ENCODE measurements at regions not wholly inside any gene's neighbourhood (a gene's known extent, or its start where the extent isn't known, plus 50 kb on each side); places are given as distances from the start of the nearest gene placed in this dataset.

DNA sequence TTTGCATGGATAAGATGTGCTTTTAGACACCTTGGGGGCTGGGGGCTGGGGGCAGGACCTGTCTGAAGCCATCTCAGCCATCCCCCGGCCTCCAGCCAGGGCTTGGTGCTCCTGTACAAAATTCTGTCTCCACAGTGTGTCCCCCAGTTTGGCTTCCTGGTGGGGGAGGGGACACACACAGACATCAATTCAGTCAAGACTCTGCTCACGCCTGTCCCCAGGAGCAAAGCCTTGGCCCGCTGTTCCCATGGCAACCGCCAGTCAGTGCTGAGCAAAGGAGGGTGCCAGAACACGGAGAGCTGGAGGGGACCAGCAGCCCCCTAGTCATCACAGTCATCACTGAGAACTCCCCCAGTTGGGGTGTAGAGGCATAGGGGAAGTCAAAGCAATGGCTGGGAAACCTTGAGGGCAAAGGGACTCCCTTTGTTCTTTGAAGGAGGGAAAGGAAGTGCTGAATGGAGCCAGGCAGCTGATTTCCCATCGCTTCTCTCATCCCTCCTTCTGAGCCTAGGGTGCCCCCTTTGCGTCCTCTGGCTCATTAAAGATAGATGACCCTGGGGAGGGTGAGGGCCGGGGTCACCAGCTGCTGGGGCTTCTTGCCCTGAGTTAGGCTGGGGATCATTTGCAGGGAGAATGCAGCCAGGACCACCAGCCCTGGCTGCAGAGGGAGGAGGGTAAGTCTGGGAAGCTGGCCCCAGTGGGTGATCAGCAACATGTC is 134.9 kb upstream of the IPO9 start:
- H3K27me3 ChIP-seq (replicated peaks; ENCODE audit: insufficient read depth, low read depth, low read length, poor library complexity) = no peaks in the 10 kb centered on the region
- H3K36me3 ChIP-seq (ENCODE audit: insufficient read depth, low read length, poor library complexity, severe bottlenecking) = no peaks in the 10 kb centered on the region
- no peaks in the 10 kb centered on the region for H3K4me1 ChIP-seq (ENCODE audit: insufficient read depth, low read length, poor library complexity, severe bottlenecking)
- no peak overlapping the region for H3K4me3 ChIP-seq (ENCODE audit: low read depth, low read length, poor library complexity, severe bottlenecking)
- H3K9me3 ChIP-seq (ENCODE audit: low read depth, low read length, poor library complexity, severe bottlenecking) = no peaks in the 10 kb centered on the region
- intact Hi-C loops (cut with micrococcal nuclease; ENCODE audit: unreplicated experiment) = no loop called here
- no peak for DNase-seq (ENCODE audit: low spot score)
- no peak overlapping the region for H3K27ac ChIP-seq (ENCODE audit: low read depth, low read length, poor library complexity, severe bottlenecking)
- POLR2A ChIA-PET (ENCODE audit: low non-redundant PET) = no interaction called here
- no peak for TF ChIP-seq EZH2 (IDR thresholded peaks at IDR 0.05; ENCODE audit: borderline replicate concordance, low read depth, low read length, poor library complexity, severe bottlenecking)
- TF ChIP-seq, protein P1, sequence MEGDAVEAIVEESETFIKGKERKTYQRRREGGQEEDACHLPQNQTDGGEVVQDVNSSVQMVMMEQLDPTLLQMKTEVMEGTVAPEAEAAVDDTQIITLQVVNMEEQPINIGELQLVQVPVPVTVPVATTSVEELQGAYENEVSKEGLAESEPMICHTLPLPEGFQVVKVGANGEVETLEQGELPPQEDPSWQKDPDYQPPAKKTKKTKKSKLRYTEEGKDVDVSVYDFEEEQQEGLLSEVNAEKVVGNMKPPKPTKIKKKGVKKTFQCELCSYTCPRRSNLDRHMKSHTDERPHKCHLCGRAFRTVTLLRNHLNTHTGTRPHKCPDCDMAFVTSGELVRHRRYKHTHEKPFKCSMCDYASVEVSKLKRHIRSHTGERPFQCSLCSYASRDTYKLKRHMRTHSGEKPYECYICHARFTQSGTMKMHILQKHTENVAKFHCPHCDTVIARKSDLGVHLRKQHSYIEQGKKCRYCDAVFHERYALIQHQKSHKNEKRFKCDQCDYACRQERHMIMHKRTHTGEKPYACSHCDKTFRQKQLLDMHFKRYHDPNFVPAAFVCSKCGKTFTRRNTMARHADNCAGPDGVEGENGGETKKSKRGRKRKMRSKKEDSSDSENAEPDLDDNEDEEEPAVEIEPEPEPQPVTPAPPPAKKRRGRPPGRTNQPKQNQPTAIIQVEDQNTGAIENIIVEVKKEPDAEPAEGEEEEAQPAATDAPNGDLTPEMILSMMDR (conservative IDR thresholded peaks at IDR 0.05; ENCODE audit: low read depth, low read length) = no peak
- BruUV-seq (replicated peaks) = no TSS peak
- CTCF ChIA-PET = no interaction called here

DNA sequence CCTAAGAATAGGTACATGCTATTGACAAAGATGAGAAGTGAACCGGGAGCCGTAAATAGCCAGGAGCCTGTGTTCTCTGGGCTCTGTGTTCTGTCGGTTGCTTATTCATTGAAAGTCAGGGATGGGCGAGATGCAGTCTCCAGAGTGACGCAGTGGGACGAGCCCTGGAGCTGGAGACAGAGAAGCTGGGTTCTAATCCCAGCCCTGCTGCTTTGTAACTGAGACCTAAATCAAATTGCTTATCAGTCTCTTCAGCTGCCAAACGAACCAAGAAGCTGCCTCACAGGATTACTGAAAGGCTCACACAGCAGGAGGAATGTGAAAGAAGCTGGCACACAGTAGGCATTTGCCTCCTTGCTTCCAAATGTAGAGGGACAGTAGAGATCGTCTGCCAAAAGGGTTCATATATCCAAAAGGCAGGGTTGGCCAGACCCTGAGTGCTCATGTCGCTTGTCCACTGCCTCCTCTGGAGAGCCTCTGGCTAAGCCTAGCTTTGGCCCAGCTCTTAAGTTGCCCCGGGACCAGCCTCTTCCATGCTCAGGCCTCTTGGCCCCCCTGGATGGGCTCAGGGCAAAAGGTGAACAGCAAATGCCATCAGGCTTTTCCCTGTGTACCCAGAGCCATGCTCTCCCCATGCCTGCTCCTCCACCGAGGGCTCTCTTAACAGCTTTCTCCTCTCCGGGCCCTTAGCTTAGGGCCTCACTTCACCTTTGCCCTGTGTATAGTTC is 134.2 kb upstream of the IPO9 start:
- intact Hi-C loops (cut with micrococcal nuclease; ENCODE audit: unreplicated experiment) = no loop called here
- no peak overlapping the region for H3K4me3 ChIP-seq (ENCODE audit: low read depth, low read length, poor library complexity, severe bottlenecking)
- BruUV-seq (replicated peaks) = no TSS peak
- TF ChIP-seq, protein P1 (conservative IDR thresholded peaks at IDR 0.05; ENCODE audit: low read depth, low read length) = no peak
- TF ChIP-seq EZH2 (IDR thresholded peaks at IDR 0.05; ENCODE audit: borderline replicate concordance, low read depth, low read length, poor library complexity, severe bottlenecking) = no peak
- no peaks in the 10 kb centered on the region for H3K4me1 ChIP-seq (ENCODE audit: insufficient read depth, low read length, poor library complexity, severe bottlenecking)
- no peak overlapping the region for H3K27ac ChIP-seq (ENCODE audit: low read depth, low read length, poor library complexity, severe bottlenecking)
- ChIA-PET CTCF (no interaction called here), POLR2A (ENCODE audit: low non-redundant PET) (no interaction called here)
- H3K36me3 ChIP-seq (ENCODE audit: insufficient read depth, low read length, poor library complexity, severe bottlenecking) = no peaks in the 10 kb centered on the region
- no peaks in the 10 kb centered on the region for H3K9me3 ChIP-seq (ENCODE audit: low read depth, low read length, poor library complexity, severe bottlenecking)
- no peaks in the 10 kb centered on the region for H3K27me3 ChIP-seq (replicated peaks; ENCODE audit: insufficient read depth, low read depth, low read length, poor library complexity)
- DNase-seq (ENCODE audit: low spot score) = no peak

DNA sequence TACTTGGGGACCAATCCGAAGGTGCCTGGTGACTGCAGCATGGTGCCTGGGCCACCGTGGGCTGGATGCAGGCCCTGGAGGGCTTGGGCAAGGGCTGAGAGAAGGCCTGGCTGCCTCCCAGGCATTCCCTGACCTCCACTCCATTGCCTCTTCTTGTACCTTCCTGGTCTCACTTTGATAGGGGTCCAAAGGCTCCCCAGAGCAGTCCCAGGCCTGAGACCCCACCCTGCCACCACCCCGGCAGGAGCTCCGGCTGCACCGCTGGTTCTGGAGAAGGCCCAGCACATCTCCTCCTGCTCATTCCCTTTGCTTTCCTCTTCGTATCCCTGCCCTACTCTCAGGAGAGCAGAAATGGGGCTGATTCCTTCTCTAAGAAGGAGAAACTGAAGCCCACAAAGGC is 133.3 kb upstream of the IPO9 start:
- no TSS peak for BruUV-seq (replicated peaks)
- TF ChIP-seq, protein P1 (conservative IDR thresholded peaks at IDR 0.05; ENCODE audit: low read depth, low read length) = no peak
- Histone ChIP-seq H3K4me3 (ENCODE audit: low read depth, low read length, poor library complexity, severe bottlenecking) (no peak overlapping the region), H3K36me3 (ENCODE audit: insufficient read depth, low read length, poor library complexity, severe bottlenecking) (no peaks in the 10 kb centered on the region), H3K9me3 (ENCODE audit: low read depth, low read length, poor library complexity, severe bottlenecking) (no peaks in the 10 kb centered on the region), H3K4me1 (ENCODE audit: insufficient read depth, low read length, poor library complexity, severe bottlenecking) (no peaks in the 10 kb centered on the region), H3K27me3 (replicated peaks; ENCODE audit: insufficient read depth, low read depth, low read length, poor library complexity) (no peaks in the 10 kb centered on the region), H3K27ac (ENCODE audit: low read depth, low read length, poor library complexity, severe bottlenecking) (no peak overlapping the region)
- intact Hi-C loops (cut with micrococcal nuclease; ENCODE audit: unreplicated experiment) = no loop called here
- DNase-seq (ENCODE audit: low spot score) = no peak
- CTCF ChIA-PET = no interaction called here
- POLR2A ChIA-PET (ENCODE audit: low non-redundant PET) = no interaction called here
